ENCODE measurements at regions not wholly inside any gene's neighbourhood (a gene's known extent, or its start where the extent isn't known, plus 50 kb on each side); places are given as distances from the start of the nearest gene placed in this dataset.

GRCh38 chr5:128629157-128629556 is 91.1 kb upstream of the FBN2 start:
- Histone ChIP-seq H3K4me1 (ENCODE audit: control insufficient read depth, insufficient read depth, low read length, poor library complexity, severe bottlenecking) (no peaks in the 10 kb centered on the region), H3K9me3 (ENCODE audit: control insufficient read depth in 2 of 2, low read length in 2 of 2) (no peaks in the 10 kb centered on the region), H3K4me3 (ENCODE audit: low read depth, low read length) (no peak overlapping the region), H3K27me3 (ENCODE audit: control insufficient read depth, insufficient read depth, low read length) (no peaks in the 10 kb centered on the region), H3K27ac (ENCODE audit: insufficient read depth, low read length, poor library complexity, severe bottlenecking) (no peak overlapping the region), H3K36me3 (ENCODE audit: control insufficient read depth, insufficient read depth, low read length) (no peaks in the 10 kb centered on the region)
- DNase-seq (no peak), ATAC-seq (ENCODE audit: low read depth in 2 of 2) (no peak)
- Mint-ChIP-seq H3K36me3 (no peaks in the 10 kb centered on the region), H3K27ac (no peak overlapping the region), H3K4me1 (no peaks in the 10 kb centered on the region), H3K4me3 (no peak overlapping the region), H3K9me3 (peaks cover 0 to 6% (median 3%) of the 10 kb centered on the region in 7 donors), H3K27me3 (no peaks in the 10 kb centered on the region)

GRCh38 chr5:128630121-128630520 is 92.1 kb upstream of the FBN2 start:
- ATAC-seq (ENCODE audit: low read depth in 2 of 2) (no peak), DNase-seq (no peak)
- no peak overlapping the region for H3K4me3 Mint-ChIP-seq
- no peaks in the 10 kb centered on the region for H3K4me1 Mint-ChIP-seq
- H3K9me3 Mint-ChIP-seq: peaks cover 0 to 8% (median 3%) of the 10 kb centered on the region in 7 donors
- no peaks in the 10 kb centered on the region for H3K36me3 Mint-ChIP-seq
- no peak overlapping the region for H3K27ac ChIP-seq (ENCODE audit: insufficient read depth, low read length, poor library complexity, severe bottlenecking)
- no peaks in the 10 kb centered on the region for H3K36me3 ChIP-seq (ENCODE audit: control insufficient read depth, insufficient read depth, low read length)
- H3K27me3 ChIP-seq (ENCODE audit: control insufficient read depth, insufficient read depth, low read length): no peaks in the 10 kb centered on the region
- H3K4me3 ChIP-seq (ENCODE audit: low read depth, low read length): no peak overlapping the region
- H3K27me3 Mint-ChIP-seq: no peaks in the 10 kb centered on the region
- no peaks in the 10 kb centered on the region for H3K9me3 ChIP-seq (ENCODE audit: control insufficient read depth in 2 of 2, low read length in 2 of 2)
- H3K27ac Mint-ChIP-seq: no peak overlapping the region
- H3K4me1 ChIP-seq (ENCODE audit: control insufficient read depth, insufficient read depth, low read length, poor library complexity, severe bottlenecking): no peaks in the 10 kb centered on the region

- Mint-ChIP-seq H3K27ac (no peak overlapping the region), H3K9me3 (peaks cover 0 to 10% (median 3%) of the 10 kb centered on the region in 7 donors), H3K4me1 (no peaks in the 10 kb centered on the region), H3K27me3 (no peaks in the 10 kb centered on the region), H3K4me3 (no peak overlapping the region), H3K36me3 (no peaks in the 10 kb centered on the region)
- H3K27me3 ChIP-seq (ENCODE audit: control insufficient read depth, insufficient read depth, low read length): no peaks in the 10 kb centered on the region
- H3K4me1 ChIP-seq (ENCODE audit: control insufficient read depth, insufficient read depth, low read length, poor library complexity, severe bottlenecking): no peaks in the 10 kb centered on the region
- ATAC-seq (ENCODE audit: low read depth in 2 of 2) (no peak), DNase-seq (no peak)
- H3K9me3 ChIP-seq (ENCODE audit: control insufficient read depth in 2 of 2, low read length in 2 of 2): no peaks in the 10 kb centered on the region
- H3K4me3 ChIP-seq (ENCODE audit: low read depth, low read length): no peak overlapping the region
- H3K27ac ChIP-seq (ENCODE audit: insufficient read depth, low read length, poor library complexity, severe bottlenecking): no peak overlapping the region
- H3K36me3 ChIP-seq (ENCODE audit: control insufficient read depth, insufficient read depth, low read length): no peaks in the 10 kb centered on the region
These were observed 93.7 kb upstream of the FBN2 start for GRCh38 chr5:128631771-128632170.

- no peak for ATAC-seq (ENCODE audit: low read depth in 2 of 2)
- no peaks in the 10 kb centered on the region for H3K27me3 Mint-ChIP-seq
- no peak overlapping the region for H3K4me3 Mint-ChIP-seq
- no peak overlapping the region for H3K27ac Mint-ChIP-seq
- no peak overlapping the region for H3K4me3 ChIP-seq (ENCODE audit: low read depth, low read length)
- no peaks in the 10 kb centered on the region for H3K4me1 ChIP-seq (ENCODE audit: control insufficient read depth, insufficient read depth, low read length, poor library complexity, severe bottlenecking)
- H3K27ac ChIP-seq (ENCODE audit: insufficient read depth, low read length, poor library complexity, severe bottlenecking): no peak overlapping the region
- no peaks in the 10 kb centered on the region for H3K9me3 ChIP-seq (ENCODE audit: control insufficient read depth in 2 of 2, low read length in 2 of 2)
- no peaks in the 10 kb centered on the region for H3K36me3 ChIP-seq (ENCODE audit: control insufficient read depth, insufficient read depth, low read length)
- H3K36me3 Mint-ChIP-seq: no peaks in the 10 kb centered on the region
- H3K9me3 Mint-ChIP-seq: peaks cover 0 to 11% (median 3%) of the 10 kb centered on the region in 7 donors
- no peak for DNase-seq
- H3K27me3 ChIP-seq (ENCODE audit: control insufficient read depth, insufficient read depth, low read length): no peaks in the 10 kb centered on the region
- H3K4me1 Mint-ChIP-seq: no peaks in the 10 kb centered on the region
These were observed 94.2 kb upstream of the FBN2 start for GRCh38 chr5:128632264-128632663.

- Mint-ChIP-seq H3K9me3 (peaks cover 0 to 12% (median 3%) of the 10 kb centered on the region in 7 donors), H3K4me1 (no peaks in the 10 kb centered on the region), H3K4me3 (no peak overlapping the region), H3K27ac (no peak overlapping the region), H3K27me3 (no peaks in the 10 kb centered on the region), H3K36me3 (no peaks in the 10 kb centered on the region)
- Histone ChIP-seq H3K4me3 (ENCODE audit: low read depth, low read length) (no peak overlapping the region), H3K27ac (ENCODE audit: insufficient read depth, low read length, poor library complexity, severe bottlenecking) (no peak overlapping the region), H3K9me3 (ENCODE audit: control insufficient read depth in 2 of 2, low read length in 2 of 2) (no peaks in the 10 kb centered on the region), H3K27me3 (ENCODE audit: control insufficient read depth, insufficient read depth, low read length) (no peaks in the 10 kb centered on the region), H3K36me3 (ENCODE audit: control insufficient read depth, insufficient read depth, low read length) (no peaks in the 10 kb centered on the region), H3K4me1 (ENCODE audit: control insufficient read depth, insufficient read depth, low read length, poor library complexity, severe bottlenecking) (no peaks in the 10 kb centered on the region)
- ATAC-seq (ENCODE audit: low read depth in 2 of 2) (no peak), DNase-seq (no peak)
These were observed 95.9 kb upstream of the FBN2 start for GRCh38 chr5:128633901-128634300.

GRCh38 chr5:128635379-128635778 is 97.3 kb upstream of the FBN2 start:
- Histone ChIP-seq H3K9me3 (ENCODE audit: control insufficient read depth in 2 of 2, low read length in 2 of 2) (no peaks in the 10 kb centered on the region), H3K4me3 (ENCODE audit: low read depth, low read length) (no peak overlapping the region), H3K4me1 (ENCODE audit: control insufficient read depth, insufficient read depth, low read length, poor library complexity, severe bottlenecking) (no peaks in the 10 kb centered on the region), H3K27ac (ENCODE audit: insufficient read depth, low read length, poor library complexity, severe bottlenecking) (no peak overlapping the region), H3K36me3 (ENCODE audit: control insufficient read depth, insufficient read depth, low read length) (no peaks in the 10 kb centered on the region), H3K27me3 (ENCODE audit: control insufficient read depth, insufficient read depth, low read length) (no peaks in the 10 kb centered on the region)
- Mint-ChIP-seq H3K4me1 (no peaks in the 10 kb centered on the region), H3K36me3 (no peaks in the 10 kb centered on the region), H3K27ac (no peak overlapping the region), H3K9me3 (peaks cover 0 to 12% (median 3%) of the 10 kb centered on the region in 7 donors), H3K27me3 (no peaks in the 10 kb centered on the region), H3K4me3 (no peak overlapping the region)
- DNase-seq (no peak), ATAC-seq (ENCODE audit: low read depth in 2 of 2) (no peak)

GRCh38 chr5:128636361-128636760 is 98.3 kb upstream of the FBN2 start:
- H3K9me3 ChIP-seq (ENCODE audit: control insufficient read depth in 2 of 2, low read length in 2 of 2): no peaks in the 10 kb centered on the region
- no peak overlapping the region for H3K4me3 Mint-ChIP-seq
- H3K36me3 ChIP-seq (ENCODE audit: control insufficient read depth, insufficient read depth, low read length): no peaks in the 10 kb centered on the region
- DNase-seq (no peak), ATAC-seq (ENCODE audit: low read depth in 2 of 2) (no peak)
- no peaks in the 10 kb centered on the region for H3K36me3 Mint-ChIP-seq
- peaks cover 0 to 12% (median 2%) of the 10 kb centered on the region in 7 donors for H3K9me3 Mint-ChIP-seq
- H3K27ac Mint-ChIP-seq: no peak overlapping the region
- no peaks in the 10 kb centered on the region for H3K27me3 ChIP-seq (ENCODE audit: control insufficient read depth, insufficient read depth, low read length)
- no peaks in the 10 kb centered on the region for H3K4me1 ChIP-seq (ENCODE audit: control insufficient read depth, insufficient read depth, low read length, poor library complexity, severe bottlenecking)
- no peaks in the 10 kb centered on the region for H3K27me3 Mint-ChIP-seq
- no peak overlapping the region for H3K27ac ChIP-seq (ENCODE audit: insufficient read depth, low read length, poor library complexity, severe bottlenecking)
- H3K4me1 Mint-ChIP-seq: no peaks in the 10 kb centered on the region
- no peak overlapping the region for H3K4me3 ChIP-seq (ENCODE audit: low read depth, low read length)

GRCh38 chr5:128637031-128637430 is 99.0 kb upstream of the FBN2 start:
- no peak overlapping the region for H3K27ac Mint-ChIP-seq
- H3K4me1 Mint-ChIP-seq: no peaks in the 10 kb centered on the region
- H3K27me3 ChIP-seq (ENCODE audit: control insufficient read depth, insufficient read depth, low read length): no peaks in the 10 kb centered on the region
- no peaks in the 10 kb centered on the region for H3K27me3 Mint-ChIP-seq
- no peaks in the 10 kb centered on the region for H3K36me3 ChIP-seq (ENCODE audit: control insufficient read depth, insufficient read depth, low read length)
- no peak overlapping the region for H3K4me3 Mint-ChIP-seq
- no peaks in the 10 kb centered on the region for H3K4me1 ChIP-seq (ENCODE audit: control insufficient read depth, insufficient read depth, low read length, poor library complexity, severe bottlenecking)
- no peak overlapping the region for H3K4me3 ChIP-seq (ENCODE audit: low read depth, low read length)
- H3K9me3 Mint-ChIP-seq: peaks cover 0 to 13% (median 2%) of the 10 kb centered on the region in 7 donors
- H3K27ac ChIP-seq (ENCODE audit: insufficient read depth, low read length, poor library complexity, severe bottlenecking): no peak overlapping the region
- H3K36me3 Mint-ChIP-seq: no peaks in the 10 kb centered on the region
- DNase-seq (no peak), ATAC-seq (ENCODE audit: low read depth in 2 of 2) (no peak)
- H3K9me3 ChIP-seq (ENCODE audit: control insufficient read depth in 2 of 2, low read length in 2 of 2): no peaks in the 10 kb centered on the region

Measured in CD4-positive, CD25-positive, alpha-beta regulatory T cell (primary cell).